Lung (tissue), 11 donors: ENCODE measurements at regions not wholly inside any gene's neighbourhood (a gene's known extent, or its start where the extent isn't known, plus 50 kb on each side); places are given as distances from the start of the nearest gene placed in this dataset.

ENCODE experiments used
- ATAC-seq: fragments of 200-7000 bp; cut with Tn5 transposase; one replicate; pipeline ENCODE4 v1.9.1; 2020; ENCODE audit warnings: moderate number of reproducible peaks; ENCODE audit not compliant: insufficient read depth, low FRiP score
- DNase-seq, 3 donors: peaks; one replicate each; pipeline ENCODE4 v3.0.0-alpha.2; 2013 to 2017
- H3K27ac ChIP-seq, 2 donors: one replicate each; pipeline ENCODE4 v1.5.1; 2013; ENCODE audit warnings: mild to moderate bottlenecking in 2 of 2, moderate library complexity in 2 of 2, control low read depth in 1 of 2, inconsistent platforms in 1 of 2, low read depth in 1 of 2, low read length in 1 of 2
- H3K27me3 ChIP-seq, 3 donors: one replicate each; pipeline ENCODE4 v1.5.1; 2013; ENCODE audit warnings: low read length in 2 of 3; ENCODE audit not compliant: control insufficient read depth in 3 of 3, insufficient read depth in 3 of 3
- H3K36me3 ChIP-seq, 4 donors: one replicate each; pipeline ENCODE4 v1.5.1; 2013; ENCODE audit warnings: low read length in 4 of 4, mild to moderate bottlenecking in 1 of 4, moderate library complexity in 1 of 4; ENCODE audit not compliant: control insufficient read depth in 4 of 4, insufficient read depth in 4 of 4
- H3K4me1 ChIP-seq, 5 donors: one replicate each; pipeline ENCODE4 v1.5.1; 2013; ENCODE audit warnings: low read length in 5 of 5, mild to moderate bottlenecking in 2 of 5, moderate library complexity in 1 of 5; ENCODE audit not compliant: control insufficient read depth in 5 of 5, insufficient read depth in 5 of 5
- H3K4me3 ChIP-seq: one replicate; pipeline ENCODE4 v1.5.1; 2013; ENCODE audit warnings: mild to moderate bottlenecking, control low read depth, moderate library complexity
- H3K9ac ChIP-seq, 2 donors: one replicate each; pipeline ENCODE4 v1.5.1; 2013; ENCODE audit warnings: low read length in 2 of 2, control low read depth in 1 of 2; ENCODE audit not compliant: insufficient read depth in 1 of 2
- H3K9me3 ChIP-seq, 4 donors: one replicate each; pipeline ENCODE4 v1.5.1; 2013; ENCODE audit warnings: low read length in 3 of 4, mild to moderate bottlenecking in 1 of 4, moderate library complexity in 1 of 4; ENCODE audit not compliant: control insufficient read depth in 4 of 4, insufficient read depth in 3 of 4
- WGBS, 2 donors: extraction: QIAGEN DNeasy Blood & Tissue Kit; methylation state at CpG; one replicate each; pipeline ENCODE4 v1.1.7; 2013; 5-methylcytosine and 5-hydroxymethylcytosine counted together
- TF ChIP-seq, protein P1 (sequence below): IDR thresholded peaks from 2 replicates; pipeline ENCODE4 v1.5.1; 2012; ENCODE audit warnings: mild to moderate bottlenecking; ENCODE audit errors: control extremely low read depth, extremely low read depth
- donor health status: control.
- donor health status: control.
- donor health status: Bipolar disorder and iron deficiency.
- donor health status: healthy.
- donor health status: DM: yes; HTN: yes; CAD: no.

DNA sequence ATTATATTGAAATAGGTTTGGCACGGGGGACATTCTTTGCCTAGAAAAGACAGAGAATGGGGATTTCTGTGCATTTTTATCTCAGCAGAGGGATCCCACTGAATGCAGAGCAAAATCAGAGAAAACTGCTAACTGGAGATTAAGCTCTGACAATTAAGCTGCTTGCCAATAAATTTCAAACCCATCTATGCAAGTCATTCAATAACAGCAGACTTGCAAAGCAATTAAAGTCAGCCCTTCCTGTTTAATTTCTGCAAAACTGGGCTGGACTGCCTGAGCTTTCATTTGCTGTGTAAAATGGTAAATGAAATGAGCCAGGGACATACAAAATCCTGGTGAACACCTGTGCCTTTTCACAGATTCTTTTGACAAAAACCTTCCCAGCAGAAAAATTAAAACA, 1273.9 kb upstream of the CNTN5 start:
- Histone ChIP-seq H3K36me3 (no peaks in the 10 kb centered on the region), H3K4me3 (no peak overlapping the region), H3K9me3 (peaks cover 0 to 3% (median 0%) of the 10 kb centered on the region in 4 donors), H3K27me3 (no peaks in the 10 kb centered on the region), H3K27ac (no peak overlapping the region), H3K9ac (no peak overlapping the region), H3K4me1 (peaks cover 0 to 4% (median 0%) of the 10 kb centered on the region in 5 donors)
- TF ChIP-seq, protein P1, sequence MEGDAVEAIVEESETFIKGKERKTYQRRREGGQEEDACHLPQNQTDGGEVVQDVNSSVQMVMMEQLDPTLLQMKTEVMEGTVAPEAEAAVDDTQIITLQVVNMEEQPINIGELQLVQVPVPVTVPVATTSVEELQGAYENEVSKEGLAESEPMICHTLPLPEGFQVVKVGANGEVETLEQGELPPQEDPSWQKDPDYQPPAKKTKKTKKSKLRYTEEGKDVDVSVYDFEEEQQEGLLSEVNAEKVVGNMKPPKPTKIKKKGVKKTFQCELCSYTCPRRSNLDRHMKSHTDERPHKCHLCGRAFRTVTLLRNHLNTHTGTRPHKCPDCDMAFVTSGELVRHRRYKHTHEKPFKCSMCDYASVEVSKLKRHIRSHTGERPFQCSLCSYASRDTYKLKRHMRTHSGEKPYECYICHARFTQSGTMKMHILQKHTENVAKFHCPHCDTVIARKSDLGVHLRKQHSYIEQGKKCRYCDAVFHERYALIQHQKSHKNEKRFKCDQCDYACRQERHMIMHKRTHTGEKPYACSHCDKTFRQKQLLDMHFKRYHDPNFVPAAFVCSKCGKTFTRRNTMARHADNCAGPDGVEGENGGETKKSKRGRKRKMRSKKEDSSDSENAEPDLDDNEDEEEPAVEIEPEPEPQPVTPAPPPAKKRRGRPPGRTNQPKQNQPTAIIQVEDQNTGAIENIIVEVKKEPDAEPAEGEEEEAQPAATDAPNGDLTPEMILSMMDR: no peak
- DNase-seq: peak in 2 of 3 donors; percentile 4 to 19
- WGBS, 2 donors: 30 to 38% methylated on average over 1 of the region's 1 CpG
- no peak for ATAC-seq

DNA sequence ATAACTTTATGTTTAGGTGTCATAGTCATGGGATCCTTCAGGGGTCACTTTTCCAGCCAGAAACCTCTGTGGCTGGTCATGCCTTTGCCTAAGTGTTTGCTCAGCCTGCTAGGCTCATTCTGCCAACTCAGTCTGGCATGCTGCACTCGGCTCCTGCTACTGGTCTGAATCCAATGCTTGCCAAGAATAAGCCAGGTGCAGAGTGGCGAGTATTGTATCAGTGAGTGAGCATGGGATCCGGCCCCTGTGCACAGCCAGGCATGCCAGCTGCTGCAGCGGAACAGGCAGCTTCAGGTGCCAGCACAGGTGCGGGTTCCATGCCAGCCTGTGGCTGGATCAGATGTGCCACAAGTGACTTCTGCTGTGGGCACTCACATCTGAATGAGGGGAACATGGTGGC, 1269.3 kb upstream of the CNTN5 start:
- TF ChIP-seq, protein P1: no peak
- Histone ChIP-seq H3K27ac (no peak overlapping the region), H3K27me3 (no peaks in the 10 kb centered on the region), H3K36me3 (no peaks in the 10 kb centered on the region), H3K9ac (no peak overlapping the region), H3K4me1 (peaks cover 0 to 4% (median 0%) of the 10 kb centered on the region in 5 donors), H3K4me3 (no peak overlapping the region), H3K9me3 (peaks cover 0 to 8% (median 2%) of the 10 kb centered on the region in 4 donors)
- ATAC-seq (no peak), DNase-seq (no peak)
- 83 to 86% methylated on average over 5 of the region's 5 CpGs for WGBS, 2 donors

DNA sequence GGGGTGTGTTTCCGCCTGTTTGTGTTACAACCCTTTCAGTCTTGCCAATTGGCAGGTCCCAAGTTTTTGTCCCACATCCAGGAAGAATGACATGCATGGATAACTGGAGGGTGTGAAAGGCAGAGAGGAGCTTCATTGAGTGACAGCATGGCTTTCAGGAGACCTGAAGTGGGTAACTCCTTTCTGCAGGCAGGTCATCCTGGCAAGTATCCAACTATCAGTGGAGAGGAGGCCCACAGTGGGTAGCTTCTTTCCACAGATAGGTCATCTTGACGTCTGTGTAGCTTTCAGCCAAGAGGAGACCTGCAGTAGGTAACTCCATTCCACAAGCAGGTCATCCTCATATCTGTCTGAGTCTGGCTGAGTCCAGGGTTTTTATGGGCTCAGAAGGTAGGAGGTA, 1268.8 kb upstream of the CNTN5 start:
- 93 to 94% methylated on average over 2 of the region's 2 CpGs for WGBS, 2 donors
- peaks cover 0 to 8% (median 2%) of the 10 kb centered on the region in 4 donors for H3K9me3 ChIP-seq
- TF ChIP-seq, protein P1: no peak
- H3K36me3 ChIP-seq: no peaks in the 10 kb centered on the region
- H3K4me3 ChIP-seq: no peak overlapping the region
- no peak overlapping the region for H3K27ac ChIP-seq
- no peak overlapping the region for H3K9ac ChIP-seq
- DNase-seq (no peak), ATAC-seq (no peak)
- no peaks in the 10 kb centered on the region for H3K27me3 ChIP-seq
- peaks cover 0 to under 1% (median 0%) of the 10 kb centered on the region in 5 donors for H3K4me1 ChIP-seq

DNA sequence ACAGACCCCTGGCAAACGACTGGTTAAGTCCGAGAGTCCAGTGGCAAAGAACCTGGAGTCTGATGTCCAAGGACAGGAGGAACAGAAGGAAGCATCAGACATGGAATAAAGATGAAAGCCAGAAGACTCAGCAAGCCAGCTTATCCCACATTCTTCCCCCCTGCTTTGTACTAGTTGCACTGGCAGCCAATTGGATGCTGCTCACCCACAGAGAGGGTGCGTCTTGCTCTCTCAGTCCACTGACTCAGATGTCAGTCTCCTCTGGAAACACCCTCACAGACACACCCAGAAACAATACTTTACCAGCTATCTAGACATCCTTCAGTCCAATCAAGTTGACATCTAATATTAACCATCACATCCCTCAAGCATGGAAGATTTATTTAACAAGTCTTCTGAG, 1265.8 kb upstream of the CNTN5 start:
- Histone ChIP-seq H3K9me3 (peaks cover 0 to 8% (median 2%) of the 10 kb centered on the region in 4 donors), H3K27ac (no peak overlapping the region), H3K4me3 (no peak overlapping the region), H3K36me3 (no peaks in the 10 kb centered on the region), H3K4me1 (no peaks in the 10 kb centered on the region), H3K9ac (no peak overlapping the region), H3K27me3 (no peaks in the 10 kb centered on the region)
- 68 to 85% methylated on average over 3 of the region's 3 CpGs for WGBS, 2 donors
- DNase-seq (no peak), ATAC-seq (no peak)
- TF ChIP-seq, protein P1: no peak
